ENCODE measurements at regions not wholly inside any gene's neighbourhood (a gene's known extent, or its start where the extent isn't known, plus 50 kb on each side); places are given as distances from the start of the nearest gene placed in this dataset.

GRCh38 chr7:10855583-10855982, 118.1 kb upstream of the PHF14 start:
- TF ChIP-seq CTCF (IDR thresholded peaks at IDR 0.05) (no peak), EZH2 (IDR thresholded peaks at IDR 0.05) (no peak), EZH2phosphoT487 (IDR thresholded peaks at IDR 0.05) (no peak)
